ENCODE measurements at regions not wholly inside any gene's neighbourhood (a gene's known extent, or its start where the extent isn't known, plus 50 kb on each side); places are given as distances from the start of the nearest gene placed in this dataset. TPM values are rescaled to one million over a fixed set of nuclear protein-coding genes. Genes with fewer than 3 reads are reported as not detected.

DNA sequence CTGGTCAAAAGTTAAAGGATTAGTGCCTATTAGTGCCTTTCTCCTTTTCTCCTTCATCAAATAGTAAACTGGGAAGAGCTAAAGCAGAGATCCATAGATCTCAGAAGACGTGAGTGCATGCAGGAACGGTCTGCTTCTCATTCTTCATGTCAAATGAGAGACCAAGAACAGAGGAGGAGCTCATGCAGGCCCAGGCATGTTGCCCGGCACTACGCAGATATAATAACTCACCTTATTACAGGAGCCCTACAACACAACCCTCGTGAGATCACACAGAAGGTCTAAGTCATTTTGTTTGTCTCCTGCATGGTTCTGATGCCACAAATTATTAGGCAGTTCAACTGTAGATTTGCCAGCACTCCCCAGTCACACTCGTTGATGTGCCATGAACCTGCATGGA is 71.8 kb downstream of the CMPK2 start:
- Mint-ChIP-seq H3K4me3 (ENCODE audit: unreplicated experiment) (no peak overlapping the region), H3K27ac (ENCODE audit: low read depth, unreplicated experiment) (peak overlapping the region; percentile 63), H3K9me3 (ENCODE audit: unreplicated experiment) (peaks cover 8% of the 10 kb centered on the region), H3K4me1 (ENCODE audit: insufficient read depth, unreplicated experiment) (peaks cover 13% of the 10 kb centered on the region), H3K27me3 (ENCODE audit: insufficient read depth, unreplicated experiment) (no peaks in the 10 kb centered on the region), H3K36me3 (ENCODE audit: insufficient read depth, unreplicated experiment) (no peaks in the 10 kb centered on the region)
- peak; percentile 51 for DNase-seq (ENCODE audit: unreplicated experiment)
- no TSS peak for BruUV-seq (replicated peaks)
- TF ChIP-seq, protein P1, sequence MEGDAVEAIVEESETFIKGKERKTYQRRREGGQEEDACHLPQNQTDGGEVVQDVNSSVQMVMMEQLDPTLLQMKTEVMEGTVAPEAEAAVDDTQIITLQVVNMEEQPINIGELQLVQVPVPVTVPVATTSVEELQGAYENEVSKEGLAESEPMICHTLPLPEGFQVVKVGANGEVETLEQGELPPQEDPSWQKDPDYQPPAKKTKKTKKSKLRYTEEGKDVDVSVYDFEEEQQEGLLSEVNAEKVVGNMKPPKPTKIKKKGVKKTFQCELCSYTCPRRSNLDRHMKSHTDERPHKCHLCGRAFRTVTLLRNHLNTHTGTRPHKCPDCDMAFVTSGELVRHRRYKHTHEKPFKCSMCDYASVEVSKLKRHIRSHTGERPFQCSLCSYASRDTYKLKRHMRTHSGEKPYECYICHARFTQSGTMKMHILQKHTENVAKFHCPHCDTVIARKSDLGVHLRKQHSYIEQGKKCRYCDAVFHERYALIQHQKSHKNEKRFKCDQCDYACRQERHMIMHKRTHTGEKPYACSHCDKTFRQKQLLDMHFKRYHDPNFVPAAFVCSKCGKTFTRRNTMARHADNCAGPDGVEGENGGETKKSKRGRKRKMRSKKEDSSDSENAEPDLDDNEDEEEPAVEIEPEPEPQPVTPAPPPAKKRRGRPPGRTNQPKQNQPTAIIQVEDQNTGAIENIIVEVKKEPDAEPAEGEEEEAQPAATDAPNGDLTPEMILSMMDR (IDR thresholded peaks at IDR 0.05; ENCODE audit: unreplicated experiment): no peak
- POLR2A ChIA-PET: interaction anchor here (0.6 to 1.5 kb wide), 9 partner anchors 9 to 1932 kb away, joined by 3 to 5 read pairs (median 3); no protein-coding TSS in a partner anchor
- intact Hi-C loops (cut with micrococcal nuclease): no loop called here
- CTCF ChIA-PET: interaction anchor here (0.7 to 1.7 kb wide), 2 partner anchors 74 to 1303 kb away, joined by 3 to 7 read pairs; no protein-coding TSS in a partner anchor

DNA sequence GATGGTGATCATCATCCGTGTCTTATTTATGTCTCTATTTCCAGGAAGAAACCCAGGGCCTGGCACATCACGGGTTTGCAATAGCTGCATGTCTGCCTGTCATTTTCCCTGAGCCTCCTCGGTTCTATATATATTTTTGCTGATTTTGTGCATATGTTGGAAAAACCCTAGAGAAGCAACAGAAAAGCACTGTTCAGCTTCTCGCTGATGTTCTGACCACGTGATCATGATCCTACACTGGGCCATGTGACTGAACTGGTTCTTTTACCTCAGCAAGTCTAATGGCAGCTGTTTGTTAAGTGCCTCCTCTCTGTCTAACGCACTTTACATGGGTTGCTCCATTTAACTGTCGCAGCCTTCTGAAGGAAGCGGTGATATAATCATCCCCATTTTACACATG is 71.3 kb downstream of the CMPK2 start:
- intact Hi-C loops (cut with micrococcal nuclease): no loop called here
- no TSS peak for BruUV-seq (replicated peaks)
- TF ChIP-seq, protein P1 (IDR thresholded peaks at IDR 0.05; ENCODE audit: unreplicated experiment): no peak
- Mint-ChIP-seq H3K4me3 (ENCODE audit: unreplicated experiment) (no peak overlapping the region), H3K27me3 (ENCODE audit: insufficient read depth, unreplicated experiment) (no peaks in the 10 kb centered on the region), H3K36me3 (ENCODE audit: insufficient read depth, unreplicated experiment) (no peaks in the 10 kb centered on the region), H3K9me3 (ENCODE audit: unreplicated experiment) (peaks cover 8% of the 10 kb centered on the region), H3K4me1 (ENCODE audit: insufficient read depth, unreplicated experiment) (peaks cover 9% of the 10 kb centered on the region), H3K27ac (ENCODE audit: low read depth, unreplicated experiment) (peak overlapping the region; percentile 63)
- ChIA-PET POLR2A (interaction anchor here (0.6 to 1.3 kb wide), 6 partner anchors 9 to 1933 kb away, joined by 3 to 5 read pairs (median 4); no protein-coding TSS in a partner anchor), CTCF (interaction anchor here (0.6 to 1.7 kb wide), 5 partner anchors 22 to 1303 kb away, joined by 3 to 7 read pairs (median 4); no protein-coding TSS in a partner anchor)
- no peak for DNase-seq (ENCODE audit: unreplicated experiment)

Small RNA genes lying in the stretch of these regions (microRNA-seq; reads per million reads assigned to microRNA genes)
- gene MIR7158: not detected
- gene MIR7515: not detected

Measured in MCF 10A (cell line).